IMR-90 (cell line): ENCODE measurements at regions not wholly inside any gene's neighbourhood (a gene's known extent, or its start where the extent isn't known, plus 50 kb on each side); places are given as distances from the start of the nearest gene placed in this dataset.

Experiments used
- ATAC-seq: fragments of 200-7000 bp; cut with Tn5 transposase; 2 replicates; pipeline ENCODE4 v1.9.1; 2020; ENCODE audit warnings: low read depth, mild to moderate bottlenecking, moderate library complexity
- BruUV-seq: library from RNA; stranded (reverse); fragments of 400-500 nt; replicated peaks from 2 replicates; lab custom pipeline; 2021; lab: Mats Ljungman, UMichigan
- CTCF ChIA-PET: fragments of 300-600 bp; formaldehyde crosslinking; extraction: SDS; loops from one replicate; lab custom pipeline; 2021; ENCODE audit warnings: antibody characterized with exemption; lab: Yijun Ruan, JAX
- POLR2A ChIA-PET: fragments of 300-600 bp; sonication (Branson Sonifier 250); formaldehyde crosslinking; loops from one replicate; lab custom pipeline; 2022; ENCODE audit warnings: antibody characterized with exemption; ENCODE audit not compliant: unreplicated experiment; lab: Charles Lee
- DNase-seq: peaks from one replicate; pipeline ENCODE4 v3.0.0; 2013
- H2AFZ ChIP-seq: replicated peaks from 2 replicates; pipeline ENCODE3; 2013; ENCODE audit warnings: low read length, mild to moderate bottlenecking; ENCODE audit not compliant: poor library complexity
- H2AK5ac ChIP-seq: 2 replicates; pipeline ENCODE4 v1.6.1; 2013; ENCODE audit warnings: low read depth, low read length, inconsistent platforms
- H2AK9ac ChIP-seq: replicated peaks from 2 replicates; pipeline ENCODE3; 2013; ENCODE audit warnings: mild to moderate bottlenecking, low read depth, low read length, moderate library complexity; ENCODE audit not compliant: poor library complexity
- H2BK120ac ChIP-seq: 2 replicates; pipeline ENCODE4 v1.6.1; 2013; ENCODE audit warnings: low read depth, low read length, inconsistent platforms
- H2BK15ac ChIP-seq: 3 replicates; pipeline ENCODE4 v1.6.1; 2013; ENCODE audit warnings: low read depth, low read length, inconsistent platforms
- H2BK20ac ChIP-seq: 2 replicates; pipeline ENCODE4 v1.6.1; 2013; ENCODE audit warnings: low read depth, mild to moderate bottlenecking, inconsistent platforms, low read length, moderate library complexity
- H2BK5ac ChIP-seq: 2 replicates; pipeline ENCODE4 v1.6.1; 2013; ENCODE audit warnings: mild to moderate bottlenecking, low read depth, low read length, inconsistent platforms; ENCODE audit not compliant: poor library complexity, severe bottlenecking
- H3K14ac ChIP-seq: replicated peaks from 2 replicates; pipeline ENCODE4 v1.6.1; 2013; ENCODE audit warnings: low read depth, low read length, inconsistent platforms
- H3K18ac ChIP-seq: 2 replicates; pipeline ENCODE4 v1.6.1; 2013; ENCODE audit warnings: low read depth, low read length, control low read depth
- H3K23ac ChIP-seq: 2 replicates; pipeline ENCODE4 v1.6.1; 2013; ENCODE audit warnings: low read depth, low read length, inconsistent platforms
- H3K27ac ChIP-seq: 2 replicates; pipeline ENCODE4 v1.5.1; 2013; ENCODE audit warnings: mild to moderate bottlenecking, control low read depth, low read length; ENCODE audit not compliant: insufficient read depth
- H3K27me3 ChIP-seq: 2 replicates; pipeline ENCODE4 v1.6.1; 2013; ENCODE audit warnings: low read length; ENCODE audit not compliant: control insufficient read depth, insufficient read depth
- H3K36me3 ChIP-seq: 2 replicates; pipeline ENCODE4 v1.6.1; 2013; ENCODE audit warnings: low read length, mixed read lengths; ENCODE audit not compliant: control insufficient read depth, insufficient read depth
- H3K4ac ChIP-seq: 2 replicates; pipeline ENCODE4 v1.6.1; 2013; ENCODE audit warnings: low read depth, low read length, inconsistent platforms
- H3K4me1 ChIP-seq: 2 replicates; pipeline ENCODE4 v1.6.1; 2013; ENCODE audit warnings: low read length, mixed read lengths; ENCODE audit not compliant: control insufficient read depth, insufficient read depth
- H3K4me2 ChIP-seq: 2 replicates; pipeline ENCODE4 v1.6.1; 2013; ENCODE audit warnings: low read depth, mild to moderate bottlenecking, control low read depth, low read length, moderate library complexity
- H3K4me3 ChIP-seq: 2 replicates; pipeline ENCODE4 v1.5.1; 2013; ENCODE audit warnings: low read depth, mild to moderate bottlenecking, control low read depth, low read length, moderate library complexity; ENCODE audit not compliant: insufficient read depth
- H3K56ac ChIP-seq: 2 replicates; pipeline ENCODE4 v1.6.1; 2013; ENCODE audit warnings: low read length, inconsistent platforms; ENCODE audit not compliant: insufficient read depth; ENCODE audit errors: extremely low read depth
- H3K79me1 ChIP-seq, 2 experiments: 2 replicates each; pipeline ENCODE4 v1.6.1; 2013; ENCODE audit warnings: low read length in 2 of 2, inconsistent platforms in 1 of 2, low read depth in 1 of 2
- H3K9ac ChIP-seq: 2 replicates; pipeline ENCODE4 v1.6.1; 2013; ENCODE audit warnings: low read depth, low read length, control low read depth
- H3K9me1 ChIP-seq: 2 replicates; pipeline ENCODE4 v1.6.1; 2013; ENCODE audit warnings: low read length, inconsistent platforms; ENCODE audit not compliant: insufficient read depth
- H3K9me3 ChIP-seq: 2 replicates; pipeline ENCODE4 v1.6.1; 2013; ENCODE audit warnings: low read length; ENCODE audit not compliant: control insufficient read depth, insufficient read depth
- H4K20me1 ChIP-seq: 2 replicates; pipeline ENCODE4 v1.6.1; 2013; ENCODE audit warnings: low read length, inconsistent platforms; ENCODE audit not compliant: insufficient read depth
- H4K5ac ChIP-seq: 2 replicates; pipeline ENCODE4 v1.6.1; 2013; ENCODE audit warnings: mild to moderate bottlenecking, low read depth, low read length, control low read depth
- H4K8ac ChIP-seq, 2 experiments: 2 replicates each; pipeline ENCODE4 v1.6.1; 2013; ENCODE audit warnings: low read depth in 2 of 2, low read length in 2 of 2, control low read depth in 1 of 2, inconsistent platforms in 1 of 2
- H4K91ac ChIP-seq: 2 replicates; pipeline ENCODE4 v1.6.1; 2013; ENCODE audit warnings: low read depth, low read length, inconsistent platforms; ENCODE audit not compliant: insufficient read depth
- BHLHE40 ChIP-seq: fragments of 150-350 bp; IDR thresholded peaks from 2 replicates; pipeline ENCODE4 v1.6.1; 2016; ENCODE audit warnings: mild to moderate bottlenecking, low read depth, low read length
- CEBPB ChIP-seq: IDR thresholded peaks from 2 replicates; pipeline ENCODE4 v1.6.1; 2012; ENCODE audit warnings: low read depth, low read length, improper control_type of control experiment
- CHD1 ChIP-seq: IDR thresholded peaks from 2 replicates; pipeline ENCODE4 v1.6.1; 2012; ENCODE audit warnings: low read depth, low read length, improper control_type of control experiment
- CTCF ChIP-seq: conservative IDR thresholded peaks from 2 replicates; pipeline ENCODE4 v1.5.1; 2012; ENCODE audit warnings: mild to moderate bottlenecking, low read depth, low read length, improper control_type of control experiment
- ELK1 ChIP-seq: fragments of 150-350 bp; IDR thresholded peaks from 2 replicates; pipeline ENCODE4 v1.6.1; 2016; ENCODE audit warnings: low read depth, mild to moderate bottlenecking, low read length, moderate library complexity, borderline replicate concordance
- FOS ChIP-seq: fragments of 150-350 bp; IDR thresholded peaks from 2 replicates; pipeline ENCODE4 v1.6.1; 2016; ENCODE audit warnings: low read depth, low read length
- MAFK ChIP-seq: IDR thresholded peaks from 2 replicates; pipeline ENCODE4 v1.6.1; 2012; ENCODE audit warnings: low read depth, low read length, improper control_type of control experiment
- MAZ ChIP-seq: IDR thresholded peaks from 2 replicates; pipeline ENCODE4 v1.6.1; 2012; ENCODE audit warnings: low read depth, mild to moderate bottlenecking, low read length, improper control_type of control experiment, moderate library complexity, borderline replicate concordance
- MXI1 ChIP-seq: IDR thresholded peaks from 2 replicates; pipeline ENCODE4 v1.6.1; 2012; ENCODE audit warnings: low read depth, mild to moderate bottlenecking, low read length, moderate library complexity, borderline replicate concordance
- NFE2L2 ChIP-seq: fragments of 150-350 bp; IDR thresholded peaks from 2 replicates; pipeline ENCODE4 v1.6.1; 2016; ENCODE audit warnings: low read depth, mild to moderate bottlenecking, low read length
- POLR2A ChIP-seq: IDR thresholded peaks from 2 replicates; pipeline ENCODE4 v1.6.1; 2012; ENCODE audit warnings: mild to moderate bottlenecking, low read depth, low read length
- RAD21 ChIP-seq: IDR thresholded peaks from 2 replicates; pipeline ENCODE4 v1.6.1; 2012; ENCODE audit warnings: low read length, improper control_type of control experiment
- RCOR1 ChIP-seq: IDR thresholded peaks from 2 replicates; pipeline ENCODE4 v1.6.1; 2012; ENCODE audit warnings: mild to moderate bottlenecking, low read length, improper control_type of control experiment; ENCODE audit not compliant: insufficient replicate concordance
- RFX5 ChIP-seq: IDR thresholded peaks from 2 replicates; pipeline ENCODE4 v1.8.0; 2012; ENCODE audit warnings: low read depth, mild to moderate bottlenecking, low read length, moderate library complexity
- SMC3 ChIP-seq: fragments of 150-350 bp; IDR thresholded peaks from 2 replicates; pipeline ENCODE4 v1.6.1; 2016; ENCODE audit warnings: low read depth, mild to moderate bottlenecking, antibody characterized with exemption, low read length, moderate library complexity
- USF2 ChIP-seq: fragments of 150-350 bp; IDR thresholded peaks from 2 replicates; pipeline ENCODE4 v1.6.1; 2017; ENCODE audit warnings: mild to moderate bottlenecking, antibody characterized with exemption, low read length, low read depth
- WGBS, 2 experiments: methylation state at CpG; one replicate each; pipeline versions ENCODE4 v1.1.5 to v1.1.7; 2013; ENCODE audit warnings: missing lambda C conversion rate in 2 of 2; ENCODE audit not compliant: insufficient read length in 1 of 2; ENCODE audit errors: extremely low coverage in 2 of 2; 5-methylcytosine and 5-hydroxymethylcytosine counted together
- dilution Hi-C: fragments of 300-500 bp; cut with HindIII; formaldehyde crosslinking; loops from one replicate; pipeline ENCODE4 v1.14.3; 2018; ENCODE audit warnings: low sequenced_read_pairs; ENCODE audit not compliant: unreplicated experiment
- in situ Hi-C: fragments of 300-500 bp; cut with MboI; formaldehyde crosslinking; loops from 3 replicates; pipeline ENCODE4 v1.14.3; 2019; ENCODE audit warnings: low sequenced_read_pairs, inconsistent platforms, mixed read lengths
- intact Hi-C: fragments of 100-400 bp; cut with micrococcal nuclease; formaldehyde crosslinking; loops from 2 replicates; pipeline ENCODE4 v1.10.0; 2022

- H3K9me3 ChIP-seq, result no peaks in the 10 kb centered on the region
- BruUV-seq, result no TSS peak
- H2AK9ac ChIP-seq, result no peak overlapping the region
- H3K18ac ChIP-seq, result peak overlapping the region; percentile 88
- H3K79me1 ChIP-seq, result no peaks in the 10 kb centered on the region
- no peak overlapping the region for H3K9ac ChIP-seq
- no peak overlapping the region for H3K27ac ChIP-seq
- H3K23ac ChIP-seq, result peak overlapping the region; percentile 83; the same call in 1 of the 2 replicates
- no CpG with 5 or more reads among the region's 1 CpG for WGBS, 2 experiments
- TF ChIP-seq FOS (no peak), NFE2L2 (no peak), ELK1 (no peak), CTCF (no peak), SMC3 (no peak), RAD21 (no peak), MAZ (no peak), CHD1 (no peak), USF2 (no peak), BHLHE40 (no peak), RFX5 (no peak), RCOR1 (no peak), MAFK (no peak), MXI1 (no peak), CEBPB (no peak), POLR2A (no peak)
- peak overlapping the region; percentile 61; the same call in 1 of the 2 replicates for H2AK5ac ChIP-seq
- peak overlapping the region; percentile 19; the same call in 1 of the 2 replicates for H4K5ac ChIP-seq
- POLR2A ChIA-PET, result no interaction called here
- DNase-seq (no peak), ATAC-seq (no peak)
- intact Hi-C loops, result loop anchor here (1.0 to 5.0 kb wide), 3 partner anchors 124 to 554 kb away; partner anchors contain the start of gene CITED2
- H3K56ac ChIP-seq, result no peak overlapping the region
- H3K9me1 ChIP-seq, result peaks cover 10% of the 10 kb centered on the region
- in situ Hi-C loops, result no loop called here
- no peaks in the 10 kb centered on the region for H3K36me3 ChIP-seq
- no peak overlapping the region for H3K4me2 ChIP-seq
- H2AFZ ChIP-seq, result peak overlapping the region; percentile 37
- CTCF ChIA-PET, result no interaction called here
- no peaks in the 10 kb centered on the region for H3K27me3 ChIP-seq
- H3K4me3 ChIP-seq, result no peak overlapping the region
- dilution Hi-C loops, result no loop called here
- no peak overlapping the region; the same call in 1 of the 2 replicates for H3K14ac ChIP-seq
- peaks cover 7% of the 10 kb centered on the region for H3K4me1 ChIP-seq
- peak overlapping the region; percentile 52; the same call in 1 of the 2 replicates for H4K91ac ChIP-seq
- peak overlapping the region; percentile 76 for H3K4ac ChIP-seq
- H4K20me1 ChIP-seq, result no peaks in the 10 kb centered on the region
- H2BK20ac ChIP-seq, result peak overlapping the region; percentile 81
- H2BK5ac ChIP-seq, result peak overlapping the region; percentile 34
- peak overlapping the region; percentile 89; the same call in 2 of the 3 replicates for H2BK15ac ChIP-seq
- H4K8ac ChIP-seq, result peak overlapping the region in 1 of 2 experiments; percentile 54; a peak in 2 of 4 replicates
- H2BK120ac ChIP-seq, result peak overlapping the region; percentile 73
Measured at GRCh38 chr6:139927742-139928305, 553.4 kb upstream of the CITED2 start.
